HS-27A (cell line): ENCODE measurements at regions not wholly inside any gene's neighbourhood (a gene's known extent, or its start where the extent isn't known, plus 50 kb on each side); places are given as distances from the start of the nearest gene placed in this dataset.

ENCODE experiments used
- DNase-seq: peaks from one replicate; pipeline ENCODE4 v3.0.0-alpha.2; 2012; ENCODE audit warnings: low read depth, missing footprints

DNA sequence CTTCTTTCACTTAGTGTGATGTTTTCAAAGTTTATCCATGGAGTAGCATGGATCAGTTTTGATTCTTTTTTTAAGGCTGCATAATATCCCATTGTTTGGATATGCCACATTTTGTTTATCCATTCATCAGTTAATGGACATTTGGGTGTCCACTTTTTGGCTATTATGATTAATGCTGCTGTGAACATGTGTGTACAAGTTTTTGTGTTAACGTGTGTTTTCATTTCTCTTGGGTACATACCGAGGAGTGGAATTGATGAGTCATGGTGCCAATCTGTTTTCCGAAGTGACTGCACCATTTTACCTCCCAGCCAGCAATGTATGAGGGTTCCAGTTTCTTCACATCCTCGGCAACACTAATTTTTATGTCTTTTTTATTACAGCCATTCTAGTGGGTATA lies 78.4 kb upstream of the CCDC28A start:
- DNase-seq, result no peak

DNA sequence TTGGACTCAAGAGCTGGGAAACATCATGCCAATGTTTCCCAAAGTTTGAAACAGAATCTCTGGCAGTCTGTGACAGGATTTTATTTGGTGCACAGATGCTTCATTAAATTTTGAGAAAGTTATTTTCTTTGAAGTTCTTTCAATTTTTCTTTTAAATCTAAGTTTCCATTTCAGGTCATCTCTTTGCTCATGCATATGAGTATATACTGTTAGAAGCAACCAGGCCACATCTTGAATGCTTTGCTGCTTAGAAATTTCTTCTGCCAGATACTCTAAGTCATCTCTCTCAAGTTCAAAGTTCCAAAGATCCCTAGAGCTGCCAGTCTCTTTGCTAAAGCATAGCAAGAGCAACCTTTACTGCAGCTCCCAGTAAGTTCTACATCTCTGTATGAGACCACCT lies 59.1 kb upstream of the CCDC28A start:
- no peak for DNase-seq

DNA sequence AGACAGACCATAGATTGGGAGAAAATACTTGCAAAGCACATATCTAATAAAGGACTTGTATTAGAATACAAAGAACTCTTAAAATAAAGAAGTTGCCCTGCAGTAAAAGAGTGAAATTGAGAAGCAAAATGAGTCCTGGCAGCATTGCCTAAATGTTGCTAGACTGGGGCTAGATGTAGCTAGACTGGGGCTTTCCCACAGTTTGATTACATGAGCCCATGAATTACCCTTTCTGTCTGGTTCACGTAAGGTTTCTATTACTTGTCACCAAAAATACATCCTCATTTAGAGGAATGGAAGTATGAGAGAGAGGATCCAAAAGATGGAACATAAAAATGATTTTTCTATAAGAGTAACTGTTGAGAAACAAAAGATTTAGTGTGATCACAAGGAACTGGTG lies 57.6 kb upstream of the CCDC28A start:
- no peak for DNase-seq

DNA sequence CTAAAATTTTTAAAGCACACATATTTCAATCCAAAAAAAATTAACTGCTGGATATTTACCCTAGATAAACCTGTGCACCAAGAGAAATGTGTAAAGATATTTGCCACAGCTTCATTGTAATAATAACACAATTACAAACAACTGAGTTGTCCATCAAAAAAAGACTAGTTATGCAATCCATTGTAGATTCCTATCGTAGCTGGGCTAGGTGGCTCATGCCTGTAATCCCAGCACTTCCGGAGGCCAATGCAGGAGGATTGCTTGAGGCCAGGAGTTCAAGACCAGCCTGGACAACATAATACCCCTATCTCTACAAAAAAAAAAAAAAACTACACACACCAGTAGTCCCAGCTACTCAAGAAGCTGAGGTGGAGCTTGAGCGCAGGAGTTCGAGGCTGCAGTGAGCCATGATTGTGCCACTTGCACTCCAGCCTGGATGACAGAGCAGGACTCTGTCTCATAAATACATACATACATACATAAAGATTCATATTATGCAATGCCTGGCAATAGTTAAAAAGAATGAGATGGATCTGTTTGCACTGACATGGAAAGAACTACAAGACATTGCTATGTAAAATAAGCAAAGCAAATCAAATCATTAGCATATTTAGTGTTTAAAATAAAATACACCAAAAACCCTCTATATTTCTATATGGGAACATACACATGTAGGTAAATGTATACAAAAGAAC lies 56.5 kb upstream of the CCDC28A start:
- no peak for DNase-seq

DNA sequence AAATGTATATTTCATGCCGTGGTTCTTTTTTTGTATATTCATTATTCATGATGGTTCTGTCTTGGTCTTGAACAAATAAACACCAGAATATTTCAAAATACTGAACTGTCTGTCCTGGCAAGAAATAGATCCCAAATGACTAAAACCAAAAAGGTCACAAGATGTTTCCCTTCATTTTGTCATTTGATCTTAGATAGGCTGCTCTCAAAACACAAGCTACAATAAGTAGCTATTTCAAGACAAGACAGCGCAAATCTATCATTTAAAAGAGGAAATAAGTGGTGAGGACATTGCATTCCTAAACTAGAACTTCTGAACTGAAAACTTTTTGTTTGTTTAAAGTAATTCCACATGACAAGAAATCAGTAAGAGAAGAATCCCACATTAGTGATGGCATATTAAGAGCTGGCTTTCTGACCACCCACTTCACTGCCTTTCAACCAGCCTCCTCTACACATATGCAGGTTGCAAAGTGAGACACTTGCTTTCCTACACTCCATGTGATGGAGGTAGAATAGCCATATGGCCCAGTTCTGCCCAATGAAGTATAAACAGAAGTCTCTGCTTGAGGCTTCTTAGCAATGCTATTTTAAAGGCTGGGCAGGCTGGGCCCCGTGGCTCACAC lies 54.4 kb upstream of the CCDC28A start:
- no peak for DNase-seq

DNA sequence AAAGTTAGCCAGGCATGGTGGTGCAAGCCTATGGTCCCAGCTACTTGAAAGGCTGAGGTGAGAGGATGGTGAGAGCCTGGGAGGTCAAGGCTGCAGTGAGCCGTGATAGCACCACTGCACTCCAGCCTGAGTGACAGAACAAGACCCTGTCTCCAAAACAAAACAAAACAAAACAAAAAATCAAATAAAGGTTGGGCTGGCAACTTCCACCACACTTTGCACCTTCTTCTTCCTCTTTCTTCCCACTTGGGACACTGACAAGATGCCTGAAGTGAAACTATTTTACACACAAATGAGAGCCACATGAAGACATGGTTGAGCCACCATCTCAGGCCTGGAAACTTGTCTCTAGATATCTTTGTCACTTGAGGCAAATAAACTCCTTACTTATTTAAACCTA lies 53.8 kb upstream of the CCDC28A start:
- DNase-seq, result no peak

DNA sequence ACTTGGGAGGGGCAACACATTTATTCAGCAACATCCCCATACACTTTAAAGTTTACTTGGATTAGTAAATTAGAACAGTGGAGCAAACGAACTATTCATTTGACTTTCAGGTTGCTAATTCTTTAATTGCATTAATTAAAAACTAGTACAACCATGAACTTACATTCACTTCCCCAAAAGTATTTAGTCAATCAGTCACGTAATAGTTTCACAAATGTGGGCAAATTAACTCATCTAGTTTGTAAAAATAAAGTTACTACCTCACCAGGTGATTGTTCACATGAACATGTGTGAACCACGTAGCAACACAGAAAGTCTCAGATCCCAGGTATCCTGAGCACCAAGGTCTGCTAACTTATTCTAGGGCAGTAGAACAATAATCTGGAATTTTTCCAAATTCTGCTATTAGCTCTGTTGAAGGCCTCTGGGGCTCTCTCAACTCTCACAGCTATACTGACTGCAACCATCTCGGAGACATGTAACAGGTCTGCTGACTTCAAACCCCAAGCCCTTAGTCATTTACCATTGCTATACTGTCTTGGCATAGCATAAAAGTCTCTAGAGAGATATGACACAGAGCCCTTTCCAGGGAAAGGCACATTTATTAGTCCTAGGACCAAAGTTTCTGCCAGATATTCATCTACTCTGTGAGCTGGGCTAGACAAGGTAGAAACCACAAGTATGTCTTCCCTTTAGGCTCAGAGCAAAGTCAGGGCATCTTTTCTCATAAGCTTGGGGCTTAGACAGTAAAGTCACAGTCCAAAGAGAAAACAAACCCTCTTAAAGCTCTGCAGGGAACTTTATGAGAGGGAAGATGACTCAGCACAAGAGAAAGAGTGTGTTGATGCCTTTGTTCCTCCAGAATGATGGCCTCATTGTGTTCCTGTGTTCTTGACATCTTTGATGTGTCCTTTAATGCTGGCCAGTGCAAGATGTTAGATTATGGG lies 50.9 kb upstream of the CCDC28A start:
- no peak for DNase-seq
